ENCODE measurements at regions not wholly inside any gene's neighbourhood (a gene's known extent, or its start where the extent isn't known, plus 50 kb on each side); places are given as distances from the start of the nearest gene placed in this dataset.

- no peak for TF ChIP-seq CTCF (IDR thresholded peaks at IDR 0.05; ENCODE audit: insufficient read depth, missing control alignments)
- peak; percentile 11 for FAIRE-seq
Observed at GRCh38 chr7:54336800-54337199, 205.4 kb upstream of the VSTM2A start.

GRCh38 chr7:54337466-54337865, 204.7 kb upstream of the VSTM2A start:
- no peak for TF ChIP-seq CTCF (IDR thresholded peaks at IDR 0.05; ENCODE audit: insufficient read depth, missing control alignments)
- no peak for DNase-seq (ENCODE audit: insufficient read length, low spot score)
- FAIRE-seq, result peak; percentile 81

More at GRCh38 chr7:54336800-54337199, 205.4 kb upstream of the VSTM2A start:
- no peak for DNase-seq (ENCODE audit: insufficient read length, low spot score)

GRCh38 chr7:54338319-54338718, 203.9 kb upstream of the VSTM2A start:
- TF ChIP-seq CTCF (IDR thresholded peaks at IDR 0.05; ENCODE audit: insufficient read depth, missing control alignments), result no peak
- no peak for DNase-seq (ENCODE audit: insufficient read length, low spot score)
- no peak for FAIRE-seq

GRCh38 chr7:54339073-54339472, 203.1 kb upstream of the VSTM2A start:
- TF ChIP-seq CTCF (IDR thresholded peaks at IDR 0.05; ENCODE audit: insufficient read depth, missing control alignments), result no peak
- no peak for DNase-seq (ENCODE audit: insufficient read length, low spot score)
- no peak for FAIRE-seq

GRCh38 chr7:54342458-54342857, 199.7 kb upstream of the VSTM2A start:
- DNase-seq (ENCODE audit: insufficient read length, low spot score) (no peak), FAIRE-seq (peak; percentile 29)
- no peak for TF ChIP-seq CTCF (IDR thresholded peaks at IDR 0.05; ENCODE audit: insufficient read depth, missing control alignments)

GRCh38 chr7:54343511-54343910, 198.7 kb upstream of the VSTM2A start:
- FAIRE-seq (no peak), DNase-seq (ENCODE audit: insufficient read length, low spot score) (no peak)
- no peak for TF ChIP-seq CTCF (IDR thresholded peaks at IDR 0.05; ENCODE audit: insufficient read depth, missing control alignments)

- no peak for TF ChIP-seq CTCF (IDR thresholded peaks at IDR 0.05; ENCODE audit: insufficient read depth, missing control alignments)
- DNase-seq (ENCODE audit: insufficient read length, low spot score) (no peak), FAIRE-seq (no peak)
Observed at GRCh38 chr7:54345746-54346145, 196.4 kb upstream of the VSTM2A start.
